ENCODE measurements at regions not wholly inside any gene's neighbourhood (a gene's known extent, or its start where the extent isn't known, plus 50 kb on each side); places are given as distances from the start of the nearest gene placed in this dataset.

DNA sequence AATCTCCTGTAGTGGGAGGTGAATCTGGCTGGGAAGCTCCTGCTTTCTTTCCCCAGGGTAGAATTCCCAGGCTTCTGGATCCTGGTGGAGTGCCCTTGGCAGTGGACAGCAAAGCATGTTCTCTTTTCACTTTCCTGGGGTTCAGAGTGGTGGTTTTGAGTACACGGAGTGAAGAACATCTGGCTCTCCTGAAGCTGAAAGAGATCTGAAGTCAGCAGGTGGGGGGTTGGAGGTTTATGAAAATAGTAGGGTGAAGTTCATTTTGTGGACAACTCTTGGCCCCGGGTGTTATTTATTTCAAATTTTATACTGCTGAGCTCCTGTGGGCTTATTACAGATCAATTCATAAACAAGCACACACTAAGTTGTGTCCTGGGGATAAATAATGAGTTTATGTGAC is 497.3 kb downstream of the KLF5 start:
- TF ChIP-seq, protein P1, sequence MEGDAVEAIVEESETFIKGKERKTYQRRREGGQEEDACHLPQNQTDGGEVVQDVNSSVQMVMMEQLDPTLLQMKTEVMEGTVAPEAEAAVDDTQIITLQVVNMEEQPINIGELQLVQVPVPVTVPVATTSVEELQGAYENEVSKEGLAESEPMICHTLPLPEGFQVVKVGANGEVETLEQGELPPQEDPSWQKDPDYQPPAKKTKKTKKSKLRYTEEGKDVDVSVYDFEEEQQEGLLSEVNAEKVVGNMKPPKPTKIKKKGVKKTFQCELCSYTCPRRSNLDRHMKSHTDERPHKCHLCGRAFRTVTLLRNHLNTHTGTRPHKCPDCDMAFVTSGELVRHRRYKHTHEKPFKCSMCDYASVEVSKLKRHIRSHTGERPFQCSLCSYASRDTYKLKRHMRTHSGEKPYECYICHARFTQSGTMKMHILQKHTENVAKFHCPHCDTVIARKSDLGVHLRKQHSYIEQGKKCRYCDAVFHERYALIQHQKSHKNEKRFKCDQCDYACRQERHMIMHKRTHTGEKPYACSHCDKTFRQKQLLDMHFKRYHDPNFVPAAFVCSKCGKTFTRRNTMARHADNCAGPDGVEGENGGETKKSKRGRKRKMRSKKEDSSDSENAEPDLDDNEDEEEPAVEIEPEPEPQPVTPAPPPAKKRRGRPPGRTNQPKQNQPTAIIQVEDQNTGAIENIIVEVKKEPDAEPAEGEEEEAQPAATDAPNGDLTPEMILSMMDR (IDR thresholded peaks at IDR 0.05): no peak
- TF ChIP-seq POLR2A (IDR thresholded peaks at IDR 0.05): no peak

Data from ovary (tissue), 3 donors.